HEK293 (cell line): ENCODE measurements at regions not wholly inside any gene's neighbourhood (a gene's known extent, or its start where the extent isn't known, plus 50 kb on each side); places are given as distances from the start of the nearest gene placed in this dataset.

Experiments
- CTCF ChIA-PET: fragments of 350-600 bp; formaldehyde crosslinking; extraction: SDS; loops from one replicate; lab custom pipeline; 2021; ENCODE audit warnings: antibody characterized with exemption; lab: Yijun Ruan, JAX
- POLR2A ChIA-PET: fragments of 300-600 bp; formaldehyde crosslinking; extraction: SDS; loops from one replicate; lab custom pipeline; 2020; ENCODE audit warnings: antibody characterized with exemption, inconsistent platforms; lab: Yijun Ruan, JAX
- H3K27ac ChIP-seq: fragments of 200-500 bp; sonication (Bioruptor generic); 2 replicates; pipeline ENCODE4 v1.5.1; 2014; ENCODE audit warnings: low read depth, low read length, control low read depth, inconsistent platforms; ENCODE audit errors: extremely low read depth
- H3K36me3 ChIP-seq, 2 experiments: fragments of 200-500 bp in 1 of 2; sonication (Bioruptor generic) in 1 of 2; 1 replicate in 1 of 2; 2 replicates in 1 of 2; pipeline ENCODE4 v1.5.1; 2014 to 2017; ENCODE audit warnings: inconsistent platforms in 2 of 2, low read length in 2 of 2; ENCODE audit not compliant: control insufficient read depth in 2 of 2, insufficient read depth in 1 of 2
- H3K4me1 ChIP-seq: fragments of 200-500 bp; sonication (Bioruptor generic); 2 replicates; pipeline ENCODE4 v1.5.1; 2014; ENCODE audit warnings: mild to moderate bottlenecking, low read length, inconsistent platforms; ENCODE audit not compliant: control insufficient read depth, insufficient read depth
- H3K4me3 ChIP-seq: 2 replicates; pipeline ENCODE4 v1.5.1; 2011; ENCODE audit warnings: low read depth, mild to moderate bottlenecking, control low read depth, low read length, moderate library complexity
- H3K9me3 ChIP-seq: fragments of 200-500 bp; sonication (Bioruptor generic); 2 replicates; pipeline ENCODE4 v1.5.1; 2014; ENCODE audit warnings: low read depth, low read length, inconsistent platforms; ENCODE audit not compliant: control insufficient read depth, insufficient read depth
- EGR2 ChIP-seq: fragments of 450-650 bp; formaldehyde crosslinking; IDR thresholded peaks from 2 replicates; pipeline ENCODE4 v1.5.1; 2016; ENCODE audit warnings: low read depth, missing biosample characterization, missing genetic modification characterization
- KLF10 ChIP-seq: fragments of 450-650 bp; IDR thresholded peaks from 2 replicates; pipeline ENCODE4 v1.5.1; 2018; ENCODE audit warnings: missing biosample characterization, mild to moderate bottlenecking, missing genetic modification characterization
- SP3 ChIP-seq: fragments of 450-650 bp; formaldehyde crosslinking; IDR thresholded peaks from 2 replicates; pipeline ENCODE4 v1.5.1; 2016; ENCODE audit warnings: missing biosample characterization, missing genetic modification characterization
- TCF7L2 ChIP-seq: IDR thresholded peaks from 2 replicates; pipeline ENCODE4 v1.6.1; 2011; ENCODE audit warnings: low read depth, mild to moderate bottlenecking, inconsistent platforms, low read length, moderate library complexity, borderline replicate concordance
- ZBTB17 ChIP-seq: fragments of 450-650 bp; formaldehyde crosslinking; IDR thresholded peaks from 2 replicates; pipeline ENCODE4 v1.5.1; 2016; ENCODE audit warnings: missing biosample characterization, missing genetic modification characterization
- ZFP41 ChIP-seq: fragments of 450-650 bp; formaldehyde crosslinking; IDR thresholded peaks from 2 replicates; pipeline ENCODE4 v1.5.1; 2016; ENCODE audit warnings: missing biosample characterization, missing genetic modification characterization, borderline replicate concordance
- ZFP69B ChIP-seq: fragments of 450-650 bp; formaldehyde crosslinking; IDR thresholded peaks from 2 replicates; pipeline ENCODE4 v1.5.1; 2016; ENCODE audit warnings: missing biosample characterization, missing genetic modification characterization
- ZNF133 ChIP-seq: fragments of 450-650 bp; formaldehyde crosslinking; IDR thresholded peaks from 2 replicates; pipeline ENCODE4 v1.5.1; 2016; ENCODE audit warnings: missing biosample characterization, missing genetic modification characterization
- ZNF146 ChIP-seq: fragments of 450-650 bp; formaldehyde crosslinking; IDR thresholded peaks from 2 replicates; pipeline ENCODE4 v1.5.1; 2016; ENCODE audit warnings: missing biosample characterization, missing genetic modification characterization
- ZNF2 ChIP-seq: fragments of 450-650 bp; formaldehyde crosslinking; IDR thresholded peaks from 2 replicates; pipeline ENCODE4 v1.5.1; 2016; ENCODE audit warnings: missing biosample characterization, missing genetic modification characterization
- ZNF26 ChIP-seq: fragments of 450-650 bp; formaldehyde crosslinking; IDR thresholded peaks from 2 replicates; pipeline ENCODE4 v1.5.1; 2016; ENCODE audit warnings: missing biosample characterization, missing genetic modification characterization
- ZNF354C ChIP-seq: fragments of 450-650 bp; formaldehyde crosslinking; IDR thresholded peaks from 2 replicates; pipeline ENCODE4 v1.5.1; 2016; ENCODE audit warnings: missing biosample characterization, missing genetic modification characterization, low read depth, borderline replicate concordance
- ZNF391 ChIP-seq: fragments of 450-650 bp; formaldehyde crosslinking; IDR thresholded peaks from 2 replicates; pipeline ENCODE4 v1.5.1; 2016; ENCODE audit warnings: low read depth, missing biosample characterization, missing genetic modification characterization, borderline replicate concordance
- ZNF404 ChIP-seq: fragments of 450-650 bp; formaldehyde crosslinking; IDR thresholded peaks from 2 replicates; pipeline ENCODE4 v1.5.1; 2017; ENCODE audit warnings: missing biosample characterization, missing genetic modification characterization
- ZNF48 ChIP-seq: fragments of 450-650 bp; formaldehyde crosslinking; IDR thresholded peaks from 2 replicates; pipeline ENCODE4 v1.5.1; 2016; ENCODE audit warnings: missing biosample characterization, missing genetic modification characterization
- ZNF488 ChIP-seq: fragments of 450-650 bp; formaldehyde crosslinking; IDR thresholded peaks from 2 replicates; pipeline ENCODE4 v1.5.1; 2016; ENCODE audit warnings: missing biosample characterization, missing genetic modification characterization
- ZNF658 ChIP-seq: fragments of 450-650 bp; formaldehyde crosslinking; IDR thresholded peaks from 2 replicates; pipeline ENCODE4; 2016; ENCODE audit warnings: missing biosample characterization, missing genetic modification characterization
- ZNF747 ChIP-seq: fragments of 450-650 bp; formaldehyde crosslinking; IDR thresholded peaks from 2 replicates; pipeline ENCODE4 v1.5.1; 2016; ENCODE audit warnings: missing biosample characterization, missing genetic modification characterization
- ZNF76 ChIP-seq: fragments of 450-650 bp; formaldehyde crosslinking; IDR thresholded peaks from 2 replicates; pipeline ENCODE4; 2016; ENCODE audit warnings: low read depth, missing biosample characterization, missing genetic modification characterization, borderline replicate concordance
- ZNF777 ChIP-seq: fragments of 450-650 bp; formaldehyde crosslinking; IDR thresholded peaks from 2 replicates; pipeline ENCODE4 v1.5.1; 2017; ENCODE audit warnings: missing biosample characterization, missing genetic modification characterization, borderline replicate concordance
- ZSCAN4 ChIP-seq: fragments of 450-650 bp; formaldehyde crosslinking; IDR thresholded peaks from 2 replicates; pipeline ENCODE4 v1.5.1; 2017; ENCODE audit warnings: missing biosample characterization, missing genetic modification characterization
- TF ChIP-seq, protein P1 (sequence below): fragments of 450-650 bp; formaldehyde crosslinking; IDR thresholded peaks from 2 replicates; pipeline ENCODE4 v1.5.0; 2017; ENCODE audit warnings: missing biosample characterization, missing genetic modification characterization, borderline replicate concordance
- TF ChIP-seq, protein P2 (sequence below): fragments of 450-650 bp; formaldehyde crosslinking; IDR thresholded peaks from 2 replicates; pipeline ENCODE4 v1.5.1; 2016; ENCODE audit warnings: missing biosample characterization, missing genetic modification characterization

- ChIA-PET POLR2A (no interaction called here), CTCF (no interaction called here)
- TF ChIP-seq ZNF146 (tag by site-specific recombination): no peak
- TF ChIP-seq ZBTB17 (tag by site-specific recombination): no peak
- TF ChIP-seq ZNF747 (tag by site-specific recombination): no peak
- no peak for TF ChIP-seq TCF7L2
- TF ChIP-seq SP3 (tag by site-specific recombination): no peak
- TF ChIP-seq ZNF354C (tag by site-specific recombination): no peak
- TF ChIP-seq ZNF2 (tag by site-specific recombination): no peak
- TF ChIP-seq ZFP41 (tag by site-specific recombination): no peak
- no peak for TF ChIP-seq ZNF777 (tag by site-specific recombination)
- no peak for TF ChIP-seq ZNF133 (tag by site-specific recombination)
- no peak for TF ChIP-seq ZNF488 (tag by site-specific recombination)
- TF ChIP-seq, protein P1, sequence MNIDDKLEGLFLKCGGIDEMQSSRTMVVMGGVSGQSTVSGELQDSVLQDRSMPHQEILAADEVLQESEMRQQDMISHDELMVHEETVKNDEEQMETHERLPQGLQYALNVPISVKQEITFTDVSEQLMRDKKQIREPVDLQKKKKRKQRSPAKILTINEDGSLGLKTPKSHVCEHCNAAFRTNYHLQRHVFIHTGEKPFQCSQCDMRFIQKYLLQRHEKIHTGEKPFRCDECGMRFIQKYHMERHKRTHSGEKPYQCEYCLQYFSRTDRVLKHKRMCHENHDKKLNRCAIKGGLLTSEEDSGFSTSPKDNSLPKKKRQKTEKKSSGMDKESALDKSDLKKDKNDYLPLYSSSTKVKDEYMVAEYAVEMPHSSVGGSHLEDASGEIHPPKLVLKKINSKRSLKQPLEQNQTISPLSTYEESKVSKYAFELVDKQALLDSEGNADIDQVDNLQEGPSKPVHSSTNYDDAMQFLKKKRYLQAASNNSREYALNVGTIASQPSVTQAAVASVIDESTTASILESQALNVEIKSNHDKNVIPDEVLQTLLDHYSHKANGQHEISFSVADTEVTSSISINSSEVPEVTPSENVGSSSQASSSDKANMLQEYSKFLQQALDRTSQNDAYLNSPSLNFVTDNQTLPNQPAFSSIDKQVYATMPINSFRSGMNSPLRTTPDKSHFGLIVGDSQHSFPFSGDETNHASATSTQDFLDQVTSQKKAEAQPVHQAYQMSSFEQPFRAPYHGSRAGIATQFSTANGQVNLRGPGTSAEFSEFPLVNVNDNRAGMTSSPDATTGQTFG (tag by site-specific recombination): no peak
- no peak for TF ChIP-seq ZNF76 (tag by site-specific recombination)
- no peak for TF ChIP-seq KLF10 (tag by site-specific recombination)
- TF ChIP-seq ZNF26: no peak
- TF ChIP-seq EGR2 (tag by site-specific recombination): no peak
- TF ChIP-seq ZNF658 (tag by site-specific recombination): no peak
- TF ChIP-seq, protein P2, sequence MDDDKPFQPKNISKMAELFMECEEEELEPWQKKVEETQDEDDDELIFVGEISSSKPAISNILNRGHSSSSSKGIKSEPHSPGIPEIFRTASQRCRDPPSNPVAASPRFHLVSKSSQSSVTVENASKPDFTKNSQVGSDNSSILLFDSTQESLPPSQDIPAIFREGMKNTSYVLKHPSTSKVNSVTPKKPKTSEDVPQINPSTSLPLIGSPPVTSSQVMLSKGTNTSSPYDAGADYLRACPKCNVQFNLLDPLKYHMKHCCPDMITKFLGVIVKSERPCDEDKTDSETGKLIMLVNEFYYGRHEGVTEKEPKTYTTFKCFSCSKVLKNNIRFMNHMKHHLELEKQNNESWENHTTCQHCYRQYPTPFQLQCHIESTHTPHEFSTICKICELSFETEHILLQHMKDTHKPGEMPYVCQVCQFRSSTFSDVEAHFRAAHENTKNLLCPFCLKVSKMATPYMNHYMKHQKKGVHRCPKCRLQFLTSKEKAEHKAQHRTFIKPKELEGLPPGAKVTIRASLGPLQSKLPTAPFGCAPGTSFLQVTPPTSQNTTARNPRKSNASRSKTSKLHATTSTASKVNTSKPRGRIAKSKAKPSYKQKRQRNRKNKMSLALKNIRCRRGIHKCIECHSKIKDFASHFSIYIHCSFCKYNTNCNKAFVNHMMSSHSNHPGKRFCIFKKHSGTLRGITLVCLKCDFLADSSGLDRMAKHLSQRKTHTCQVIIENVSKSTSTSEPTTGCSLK (tag by site-specific recombination): no peak
- TF ChIP-seq ZNF404 (tag by site-specific recombination): no peak
- Histone ChIP-seq H3K36me3 (no peaks in the 10 kb centered on the region), H3K4me3 (no peak overlapping the region), H3K4me1 (no peaks in the 10 kb centered on the region), H3K9me3 (no peaks in the 10 kb centered on the region), H3K27ac (no peak overlapping the region)
Observed at GRCh38 chr1:73162564-73162963, 880.2 kb upstream of the NEGR1 start.

DNA sequence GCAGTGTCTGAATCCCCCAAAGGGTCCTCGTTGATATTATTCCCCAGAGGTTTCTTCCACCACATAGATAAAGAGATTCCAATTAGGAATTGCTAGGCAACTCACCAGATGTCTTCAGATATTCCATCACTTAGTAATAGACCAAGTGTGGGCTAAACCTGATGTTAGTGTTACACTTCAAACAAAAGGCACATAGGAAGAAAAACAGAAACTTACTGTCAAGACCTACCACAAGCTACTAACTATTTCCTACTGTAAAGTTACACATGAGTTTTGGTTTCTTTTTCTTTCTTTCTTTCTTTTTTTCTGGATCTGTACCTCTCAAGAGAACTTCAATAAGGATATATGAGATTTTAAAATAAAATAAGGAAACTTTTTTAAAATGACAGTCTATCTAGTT lies 879.1 kb upstream of the NEGR1 start:
- ChIA-PET CTCF (no interaction called here), POLR2A (no interaction called here)
- TF ChIP-seq ZFP69B (tag by site-specific recombination) (no peak), ZNF48 (no peak), ZNF391 (tag by site-specific recombination) (no peak), ZSCAN4 (tag by site-specific recombination) (no peak), ZNF488 (tag by site-specific recombination) (no peak)
- H3K27ac ChIP-seq: no peak overlapping the region
- H3K36me3 ChIP-seq: no peaks in the 10 kb centered on the region
- no peak overlapping the region for H3K4me3 ChIP-seq
- H3K4me1 ChIP-seq: no peaks in the 10 kb centered on the region
- H3K9me3 ChIP-seq: no peaks in the 10 kb centered on the region
